Neural progenitor cell (in vitro differentiated cells): ENCODE measurements at regions not wholly inside any gene's neighbourhood (a gene's known extent, or its start where the extent isn't known, plus 50 kb on each side); places are given as distances from the start of the nearest gene placed in this dataset.

ENCODE experiments used
- CTCF ChIP-seq: fragments of 200-600 bp; sonication (generic); IDR thresholded peaks from 2 replicates; pipeline ENCODE4 v1.5.1; 2017; ENCODE audit warnings: antibody characterized with exemption, mild to moderate bottlenecking
- EZH2 ChIP-seq: fragments of 200-600 bp; sonication (generic); IDR thresholded peaks from 2 replicates; pipeline ENCODE4 v1.6.1; 2017; ENCODE audit warnings: antibody characterized with exemption, mild to moderate bottlenecking, moderate library complexity

GRCh38 chr5:137566780-137567179 is 67.7 kb upstream of the SPOCK1 start:
- TF ChIP-seq CTCF (no peak), EZH2 (no peak)
